Upper lobe of right lung (tissue), 1 donor: ENCODE measurements at regions not wholly inside any gene's neighbourhood (a gene's known extent, or its start where the extent isn't known, plus 50 kb on each side); places are given as distances from the start of the nearest gene placed in this dataset.

Experiments used
- ATAC-seq: fragments of 200-7000 bp; cut with Tn5 transposase; one replicate; pipeline ENCODE4 v1.9.1; 2020; ENCODE audit warnings: mild to moderate bottlenecking, moderate library complexity
- DNase-seq: peaks from one replicate; pipeline ENCODE4 v3.0.0-alpha.2; 2020
- H3K27ac ChIP-seq: fragments of 200-600 bp; one replicate; pipeline ENCODE4 v1.8.0; 2022
- H3K27me3 ChIP-seq: fragments of 200-600 bp; one replicate; pipeline ENCODE4 v1.8.0; 2022; ENCODE audit warnings: mild to moderate bottlenecking
- H3K36me3 ChIP-seq: fragments of 200-600 bp; one replicate; pipeline ENCODE4 v1.8.0; 2022
- H3K4me1 ChIP-seq: fragments of 200-600 bp; one replicate; pipeline ENCODE4 v1.8.0; 2022
- H3K4me3 ChIP-seq: fragments of 200-600 bp; one replicate; pipeline ENCODE4 v1.8.0; 2022; ENCODE audit warnings: mild to moderate bottlenecking
- H3K9me3 ChIP-seq: fragments of 200-600 bp; one replicate; pipeline ENCODE4 v1.8.0; 2022
- CTCF ChIP-seq: fragments of 200-600 bp; IDR thresholded peaks from one replicate; pipeline ENCODE4 v1.8.0; 2022; ENCODE audit warnings: antibody characterized with exemption
- intact Hi-C: fragments of 100-400 bp; cut with DNase I; formaldehyde crosslinking; loops from one replicate; pipeline ENCODE4 v1.11.0; 2022
- donor health status: DM: no; HTN: yes; CAD: no; lungs with severe emphysema.

GRCh38 chr1:103254691-103255090 is 146.4 kb upstream of the COL11A1 start:
- no peaks in the 10 kb centered on the region for H3K9me3 ChIP-seq
- H3K27me3 ChIP-seq: no peaks in the 10 kb centered on the region
- H3K36me3 ChIP-seq: no peaks in the 10 kb centered on the region
- ATAC-seq (no peak), DNase-seq (no peak)
- intact Hi-C loops: no loop called here
- no peak for TF ChIP-seq CTCF
- H3K4me3 ChIP-seq: no peak overlapping the region
- H3K27ac ChIP-seq: no peak overlapping the region
- no peaks in the 10 kb centered on the region for H3K4me1 ChIP-seq

GRCh38 chr1:103250441-103250861 is 142.1 kb upstream of the COL11A1 start:
- no peaks in the 10 kb centered on the region for H3K36me3 ChIP-seq
- H3K27me3 ChIP-seq: no peaks in the 10 kb centered on the region
- no peak for ATAC-seq
- no peak for TF ChIP-seq CTCF
- no peak overlapping the region for H3K27ac ChIP-seq
- H3K4me3 ChIP-seq: no peak overlapping the region
- H3K4me1 ChIP-seq: no peaks in the 10 kb centered on the region
- intact Hi-C loops: no loop called here
- DNase-seq: no peak
- H3K9me3 ChIP-seq: no peaks in the 10 kb centered on the region

- no peaks in the 10 kb centered on the region for H3K4me1 ChIP-seq
- no peaks in the 10 kb centered on the region for H3K36me3 ChIP-seq
- no peak for TF ChIP-seq CTCF
- no peak for DNase-seq
- H3K27ac ChIP-seq: no peak overlapping the region
- H3K4me3 ChIP-seq: no peak overlapping the region
- ATAC-seq: no peak
- no peaks in the 10 kb centered on the region for H3K9me3 ChIP-seq
- intact Hi-C loops: no loop called here
- no peaks in the 10 kb centered on the region for H3K27me3 ChIP-seq
Observed at GRCh38 chr1:103248417-103249102, 140.2 kb upstream of the COL11A1 start.

GRCh38 chr1:103247517-103247916 is 139.2 kb upstream of the COL11A1 start:
- DNase-seq: no peak
- H3K4me3 ChIP-seq: no peak overlapping the region
- ATAC-seq: no peak
- no peak for TF ChIP-seq CTCF
- intact Hi-C loops: no loop called here
- no peaks in the 10 kb centered on the region for H3K27me3 ChIP-seq
- H3K27ac ChIP-seq: no peak overlapping the region
- no peaks in the 10 kb centered on the region for H3K36me3 ChIP-seq
- no peaks in the 10 kb centered on the region for H3K4me1 ChIP-seq
- no peaks in the 10 kb centered on the region for H3K9me3 ChIP-seq

GRCh38 chr1:103243481-103243880 is 135.2 kb upstream of the COL11A1 start:
- Histone ChIP-seq H3K27me3 (no peaks in the 10 kb centered on the region), H3K4me3 (no peak overlapping the region), H3K27ac (no peak overlapping the region), H3K9me3 (no peaks in the 10 kb centered on the region), H3K4me1 (no peaks in the 10 kb centered on the region), H3K36me3 (no peaks in the 10 kb centered on the region)
- intact Hi-C loops: no loop called here
- ATAC-seq: no peak
- no peak for DNase-seq
- TF ChIP-seq CTCF: no peak

GRCh38 chr1:103239034-103239433 is 130.7 kb upstream of the COL11A1 start:
- intact Hi-C loops: no loop called here
- Histone ChIP-seq H3K4me3 (no peak overlapping the region), H3K9me3 (no peaks in the 10 kb centered on the region), H3K27me3 (no peaks in the 10 kb centered on the region), H3K36me3 (no peaks in the 10 kb centered on the region), H3K27ac (no peak overlapping the region), H3K4me1 (no peaks in the 10 kb centered on the region)
- DNase-seq (no peak), ATAC-seq (no peak)
- no peak for TF ChIP-seq CTCF
